GM12865 (cell line): ENCODE measurements at regions not wholly inside any gene's neighbourhood (a gene's known extent, or its start where the extent isn't known, plus 50 kb on each side); places are given as distances from the start of the nearest gene placed in this dataset.

Experiments
- DNase-seq: peaks from one replicate; pipeline ENCODE4 v3.0.0; 2010; ENCODE audit warnings: low read depth
- H3K4me3 ChIP-seq: 2 replicates; pipeline ENCODE4 v1.5.1; 2011; ENCODE audit warnings: mild to moderate bottlenecking, low read depth, low read length, control low read depth
- TF ChIP-seq, protein P1 (sequence below): IDR thresholded peaks from 2 replicates; pipeline ENCODE4 v1.5.1; 2011; ENCODE audit warnings: low read length, control low read depth, low read depth, inconsistent platforms; ENCODE audit not compliant: insufficient read depth; ENCODE audit errors: missing control alignments

DNA sequence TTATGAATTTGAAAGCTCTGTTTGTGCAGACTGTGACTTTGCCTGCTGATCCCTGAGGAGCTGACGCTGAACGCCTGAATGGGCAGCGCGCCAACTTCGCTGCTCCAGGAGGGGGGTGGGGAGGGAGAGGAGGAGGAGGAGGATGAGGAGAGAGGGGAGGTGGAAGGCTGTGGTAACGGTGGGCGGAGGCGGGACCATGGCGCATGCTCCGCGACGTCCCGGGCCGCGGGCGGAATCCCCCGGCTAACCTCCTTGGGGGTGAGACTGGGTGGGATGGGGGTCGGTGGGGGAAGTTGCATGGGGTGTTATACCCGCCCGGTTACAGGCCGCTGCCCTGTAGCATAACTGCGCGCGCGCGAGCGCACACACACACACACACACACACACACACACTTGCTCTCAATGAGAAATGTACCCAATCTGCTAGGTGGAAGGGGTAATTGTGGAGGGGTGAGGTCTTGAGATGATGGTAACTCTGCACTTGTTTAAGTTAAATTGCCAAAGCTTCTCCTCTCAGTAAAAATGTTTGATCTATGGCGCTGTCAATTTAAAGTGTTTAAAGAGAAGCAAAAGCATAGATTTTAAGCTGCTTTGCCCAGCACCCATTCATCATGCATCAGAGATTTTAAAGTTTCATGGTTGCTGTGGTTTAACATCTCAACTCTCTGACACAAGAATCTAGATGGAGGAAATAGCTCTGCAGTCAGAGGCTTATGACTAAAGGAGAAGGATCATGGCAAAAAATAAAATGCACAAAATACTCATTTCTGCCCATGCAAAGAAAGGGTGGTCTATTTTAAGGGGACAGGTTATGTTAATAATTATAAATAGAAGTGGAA is 76.6 kb upstream of the TBCA start:
- TF ChIP-seq, protein P1, sequence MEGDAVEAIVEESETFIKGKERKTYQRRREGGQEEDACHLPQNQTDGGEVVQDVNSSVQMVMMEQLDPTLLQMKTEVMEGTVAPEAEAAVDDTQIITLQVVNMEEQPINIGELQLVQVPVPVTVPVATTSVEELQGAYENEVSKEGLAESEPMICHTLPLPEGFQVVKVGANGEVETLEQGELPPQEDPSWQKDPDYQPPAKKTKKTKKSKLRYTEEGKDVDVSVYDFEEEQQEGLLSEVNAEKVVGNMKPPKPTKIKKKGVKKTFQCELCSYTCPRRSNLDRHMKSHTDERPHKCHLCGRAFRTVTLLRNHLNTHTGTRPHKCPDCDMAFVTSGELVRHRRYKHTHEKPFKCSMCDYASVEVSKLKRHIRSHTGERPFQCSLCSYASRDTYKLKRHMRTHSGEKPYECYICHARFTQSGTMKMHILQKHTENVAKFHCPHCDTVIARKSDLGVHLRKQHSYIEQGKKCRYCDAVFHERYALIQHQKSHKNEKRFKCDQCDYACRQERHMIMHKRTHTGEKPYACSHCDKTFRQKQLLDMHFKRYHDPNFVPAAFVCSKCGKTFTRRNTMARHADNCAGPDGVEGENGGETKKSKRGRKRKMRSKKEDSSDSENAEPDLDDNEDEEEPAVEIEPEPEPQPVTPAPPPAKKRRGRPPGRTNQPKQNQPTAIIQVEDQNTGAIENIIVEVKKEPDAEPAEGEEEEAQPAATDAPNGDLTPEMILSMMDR = no peak
- peak; percentile 92 for DNase-seq
- peak overlapping the region; percentile 64 for H3K4me3 ChIP-seq

DNA sequence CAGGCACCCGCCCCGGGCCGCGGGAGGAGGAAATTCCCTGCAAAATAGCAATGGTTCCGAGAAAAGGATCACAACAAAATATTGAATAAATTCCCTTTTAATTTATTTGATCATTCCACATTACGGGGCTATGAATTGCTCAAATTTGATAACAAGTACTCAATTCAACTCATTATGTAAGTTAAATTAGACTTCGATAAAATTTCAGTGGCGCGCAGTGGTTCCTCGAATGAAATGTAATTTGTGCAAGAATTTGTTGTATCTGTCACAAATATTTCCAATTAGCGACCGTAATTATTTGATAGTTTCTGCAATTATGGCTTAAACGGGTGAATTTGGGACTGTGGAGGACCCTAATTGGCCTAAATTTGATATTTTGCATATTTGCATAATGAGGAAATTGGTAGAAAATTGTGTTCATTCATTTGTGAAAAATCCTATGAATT is 76.0 kb upstream of the TBCA start:
- TF ChIP-seq, protein P1 = no peak
- peak; percentile 11 for DNase-seq
- H3K4me3 ChIP-seq = peak overlapping the region; percentile 64

DNA sequence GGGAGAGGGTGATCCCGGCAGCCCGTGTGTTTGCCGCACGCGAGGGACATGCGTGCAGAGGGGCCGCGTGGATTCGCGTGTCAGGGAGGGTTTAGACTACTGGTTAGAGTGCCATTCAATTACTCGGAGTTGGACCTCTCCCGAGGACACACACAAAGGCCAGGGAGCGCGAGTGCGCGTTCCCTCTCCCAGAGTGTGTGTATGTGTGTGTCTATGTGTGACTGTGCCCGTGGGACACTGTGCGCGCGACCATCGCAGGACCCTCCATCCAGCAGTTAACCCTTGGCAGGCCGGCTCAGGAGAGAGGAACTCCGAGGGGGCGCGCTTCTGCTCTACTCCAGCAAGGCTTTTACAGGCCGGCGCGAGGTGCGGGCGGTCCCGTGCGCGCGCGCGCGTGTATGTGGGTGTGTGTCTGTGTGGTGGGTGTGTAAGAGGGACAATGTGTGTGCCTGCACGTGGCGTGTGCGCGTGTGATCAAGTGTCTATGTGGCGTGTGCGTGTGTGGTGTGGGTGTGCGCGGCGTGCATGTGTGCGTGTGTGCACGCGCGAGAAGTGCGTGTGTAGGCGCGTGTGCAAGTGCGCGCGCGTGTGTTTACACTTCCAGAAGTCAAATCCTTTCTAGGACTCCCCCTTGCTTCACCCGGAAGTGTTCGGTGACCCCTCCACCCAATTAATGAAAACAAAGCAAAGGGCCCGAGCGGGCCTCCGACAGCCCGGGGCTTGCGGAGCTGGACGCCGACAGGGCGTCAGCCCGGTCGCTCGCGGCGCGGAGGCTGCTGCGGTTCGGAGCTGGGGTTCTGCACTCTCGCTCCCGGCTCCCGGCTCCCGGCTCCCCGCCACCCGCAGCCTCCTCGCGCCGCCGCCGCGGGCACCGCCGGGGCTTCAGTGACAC is 75.3 kb upstream of the TBCA start:
- peak; percentile 61 for DNase-seq
- peak overlapping the region; percentile 64 for H3K4me3 ChIP-seq

DNA sequence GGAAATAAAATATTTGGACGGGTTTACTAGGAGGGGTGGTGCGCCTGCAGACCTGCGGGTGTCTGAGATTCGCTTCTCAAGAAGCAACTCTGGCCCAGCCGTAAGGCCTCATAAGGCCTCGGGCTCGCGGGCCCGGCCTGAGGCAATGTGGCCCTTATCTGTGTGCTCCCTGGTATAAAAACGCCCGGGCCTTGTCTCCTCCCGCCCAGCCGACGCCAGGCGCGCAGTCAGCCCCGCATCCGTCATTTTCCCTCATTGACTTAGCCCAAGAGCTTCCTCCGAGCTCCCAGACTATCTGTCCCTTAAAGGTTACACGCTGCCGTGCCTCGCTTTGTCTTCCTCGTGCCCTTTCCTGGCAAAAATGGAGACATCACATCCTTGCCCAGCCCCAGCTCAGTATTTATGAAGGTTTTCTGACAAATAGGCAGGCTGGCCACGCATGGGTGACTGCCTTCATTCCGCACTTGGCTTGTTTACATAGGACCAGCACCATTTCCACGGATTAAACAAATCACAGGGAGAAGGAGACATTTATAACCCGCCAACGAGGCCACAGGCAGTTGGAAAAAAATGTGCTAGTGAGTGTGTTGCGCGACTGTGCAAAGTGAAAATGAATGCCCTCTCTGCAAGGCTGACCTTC is 74.5 kb upstream of the TBCA start:
- H3K4me3 ChIP-seq = no peak overlapping the region
- TF ChIP-seq, protein P1 = no peak
- DNase-seq = no peak

More for the DNA sequence above, 75.3 kb upstream of the TBCA start:
- TF ChIP-seq, protein P1 = no peak

DNA sequence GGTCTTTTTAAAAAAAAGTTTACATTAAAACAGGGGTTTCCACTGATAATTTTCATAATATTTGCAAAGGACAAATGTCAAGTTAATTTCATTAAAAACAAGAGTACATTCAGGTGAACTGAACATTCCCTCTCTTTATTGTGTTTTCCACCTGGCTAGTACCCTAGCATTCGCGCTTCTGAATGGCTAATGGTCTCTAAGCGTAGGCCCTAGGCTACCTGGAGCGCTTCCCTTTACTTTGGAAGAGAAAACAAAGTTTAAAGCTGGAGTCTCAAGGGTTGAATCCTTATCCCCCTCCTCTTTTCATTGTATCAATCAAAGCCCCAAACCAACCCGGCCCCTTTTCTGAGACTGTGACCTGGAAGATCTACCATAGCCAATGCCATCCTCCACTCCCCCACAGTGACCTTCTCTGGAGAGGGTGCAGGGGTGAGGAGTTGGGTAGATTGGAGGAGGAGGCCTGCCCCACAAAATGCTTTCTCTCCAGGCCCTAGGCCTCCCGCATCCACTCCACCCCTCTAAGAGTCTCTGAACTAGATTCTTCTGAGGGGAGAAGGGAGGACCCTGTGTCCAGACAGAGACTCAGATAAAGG is 73.3 kb upstream of the TBCA start:
- TF ChIP-seq, protein P1 = no peak
- DNase-seq = no peak

DNA sequence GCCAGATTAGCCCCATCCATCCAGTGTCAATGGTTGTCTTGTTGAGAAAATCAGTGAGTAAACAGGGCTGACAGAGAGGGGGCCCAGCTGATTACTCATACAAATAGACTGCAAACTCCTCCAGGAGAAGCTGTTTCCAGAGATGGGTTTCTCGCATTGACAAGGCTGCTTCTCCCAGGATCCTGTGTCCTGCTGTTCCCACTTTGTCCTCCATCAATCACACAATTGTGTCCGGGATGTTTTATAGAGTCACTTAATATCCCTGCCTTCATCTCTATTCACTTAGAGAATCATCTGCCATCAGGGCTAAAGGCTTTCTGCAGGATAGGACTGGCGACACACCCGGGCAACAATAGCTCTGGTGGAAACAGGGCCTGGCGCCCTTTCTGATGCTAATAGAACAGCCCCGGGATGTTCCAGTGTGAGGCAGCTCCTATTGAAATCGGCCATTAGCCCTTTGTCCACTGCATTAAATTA is 71.7 kb upstream of the TBCA start:
- TF ChIP-seq, protein P1 = no peak
- no peak for DNase-seq
- no peak overlapping the region for H3K4me3 ChIP-seq

More for the DNA sequence above, 73.3 kb upstream of the TBCA start:
- no peak overlapping the region for H3K4me3 ChIP-seq
